ENCODE measurements at regions not wholly inside any gene's neighbourhood (a gene's known extent, or its start where the extent isn't known, plus 50 kb on each side); places are given as distances from the start of the nearest gene placed in this dataset.

GRCh38 chr3:20316238-20316637 is 130.2 kb upstream of the SGO1 start (continued):
- TF ChIP-seq REST (IDR thresholded peaks at IDR 0.05; ENCODE audit: unreplicated experiment) (no peak), ZNF114 (CRISPR knock-in tag; IDR thresholded peaks at IDR 0.05) (no peak)
- TF ChIP-seq, protein P1, sequence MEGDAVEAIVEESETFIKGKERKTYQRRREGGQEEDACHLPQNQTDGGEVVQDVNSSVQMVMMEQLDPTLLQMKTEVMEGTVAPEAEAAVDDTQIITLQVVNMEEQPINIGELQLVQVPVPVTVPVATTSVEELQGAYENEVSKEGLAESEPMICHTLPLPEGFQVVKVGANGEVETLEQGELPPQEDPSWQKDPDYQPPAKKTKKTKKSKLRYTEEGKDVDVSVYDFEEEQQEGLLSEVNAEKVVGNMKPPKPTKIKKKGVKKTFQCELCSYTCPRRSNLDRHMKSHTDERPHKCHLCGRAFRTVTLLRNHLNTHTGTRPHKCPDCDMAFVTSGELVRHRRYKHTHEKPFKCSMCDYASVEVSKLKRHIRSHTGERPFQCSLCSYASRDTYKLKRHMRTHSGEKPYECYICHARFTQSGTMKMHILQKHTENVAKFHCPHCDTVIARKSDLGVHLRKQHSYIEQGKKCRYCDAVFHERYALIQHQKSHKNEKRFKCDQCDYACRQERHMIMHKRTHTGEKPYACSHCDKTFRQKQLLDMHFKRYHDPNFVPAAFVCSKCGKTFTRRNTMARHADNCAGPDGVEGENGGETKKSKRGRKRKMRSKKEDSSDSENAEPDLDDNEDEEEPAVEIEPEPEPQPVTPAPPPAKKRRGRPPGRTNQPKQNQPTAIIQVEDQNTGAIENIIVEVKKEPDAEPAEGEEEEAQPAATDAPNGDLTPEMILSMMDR (conservative IDR thresholded peaks at IDR 0.05; ENCODE audit: low read depth in 2 of 2), result no peak

GRCh38 chr3:20310629-20311028 is 124.6 kb upstream of the SGO1 start:
- no peaks in the 10 kb centered on the region for H3F3A ChIP-seq (replicated peaks; ENCODE audit: low read depth)
- no peak overlapping the region for H3K4me2 ChIP-seq
- Mint-ChIP-seq H3K36me3 (ENCODE audit: low read depth) (peaks cover 9% of the 10 kb centered on the region; the same call in 2 of the 3 replicates), H3K4me1 (no peaks in the 10 kb centered on the region), H3K9me3 (peaks cover 18% of the 10 kb centered on the region; the same call in 2 of the 3 replicates), H3K27me3 (ENCODE audit: insufficient read depth, low read depth, poor library complexity) (no peaks in the 10 kb centered on the region), H3K27ac (no peak overlapping the region), H3K4me3 (no peak overlapping the region)
- no peak overlapping the region for H3K27ac ChIP-seq (ENCODE audit: low read depth)
- ATAC-seq, result no peak
- no peaks in the 10 kb centered on the region for H3K4me1 ChIP-seq (ENCODE audit: insufficient read depth)
- no peaks in the 10 kb centered on the region for H3K27me3 ChIP-seq (ENCODE audit: insufficient read depth)
- H3K4me3 ChIP-seq, result no peak overlapping the region
- no peaks in the 10 kb centered on the region for H3K79me2 ChIP-seq (replicated peaks; ENCODE audit: insufficient read depth)
- H4K20me1 ChIP-seq (replicated peaks; ENCODE audit: insufficient read depth), result no peaks in the 10 kb centered on the region
- H3K36me3 ChIP-seq (ENCODE audit: insufficient read depth), result no peaks in the 10 kb centered on the region
- no peak for DNase-seq (ENCODE audit: low spot score)
- peaks cover 5% of the 10 kb centered on the region; the same call in 1 of the 2 replicates for H3K9me2 ChIP-seq (ENCODE audit: insufficient read depth)
- no peak overlapping the region for H2AFZ ChIP-seq
- no peak for TF ChIP-seq JUNB (IDR thresholded peaks at IDR 0.05; ENCODE audit: unreplicated experiment)
- no peak for TF ChIP-seq REST (IDR thresholded peaks at IDR 0.05; ENCODE audit: unreplicated experiment)
- TF ChIP-seq EZH2phosphoT487 (IDR thresholded peaks at IDR 0.05; ENCODE audit: unreplicated experiment), result no peak
- no peak for TF ChIP-seq POLR2AphosphoS5 (IDR thresholded peaks at IDR 0.05; ENCODE audit: low read depth)
- TF ChIP-seq STAT1 (IDR thresholded peaks at IDR 0.05; ENCODE audit: unreplicated experiment), result no peak
- TF ChIP-seq CREB1 (CRISPR knock-in tag; IDR thresholded peaks at IDR 0.05; ENCODE audit: low read depth), result no peak
- no peak for TF ChIP-seq ZNF331 (CRISPR knock-in tag; IDR thresholded peaks at IDR 0.05; ENCODE audit: low read depth)
- TF ChIP-seq, protein P1 (conservative IDR thresholded peaks at IDR 0.05; ENCODE audit: low read depth in 2 of 2), result no peak
